HG03159 (cell line): ENCODE measurements at regions not wholly inside any gene's neighbourhood (a gene's known extent, or its start where the extent isn't known, plus 50 kb on each side); places are given as distances from the start of the nearest gene placed in this dataset.

Experiments
- ATAC-seq: cut with Tn5 transposase; IDR thresholded peaks from one replicate; pipeline ENCODE4 v1.9.1; 2021; ENCODE audit warnings: mild to moderate bottlenecking, moderate library complexity; ENCODE audit not compliant: unreplicated experiment

- ATAC-seq, result no peak
These were observed 114.0 kb downstream of the NSG2 start for GRCh38 chr5:174159327-174160114.

DNA sequence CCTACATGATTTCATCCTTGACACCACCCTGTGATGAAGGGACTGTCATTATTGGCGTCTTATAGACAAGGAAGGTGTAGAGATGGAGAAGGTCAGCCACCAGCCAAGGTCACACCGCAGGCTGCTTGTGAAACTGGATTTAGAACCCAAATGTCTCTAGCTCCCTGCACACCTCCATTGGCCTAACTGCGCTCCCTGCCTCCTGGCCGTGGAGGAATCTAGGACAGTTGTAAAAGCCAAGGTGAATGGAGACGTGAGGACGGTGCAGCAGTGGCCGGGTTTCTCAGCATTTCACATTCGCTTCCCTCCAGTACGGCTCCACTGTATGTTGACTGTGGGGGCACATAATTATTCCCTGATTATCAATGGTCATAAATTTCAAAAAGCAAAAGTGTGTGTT is 119.9 kb downstream of the NSG2 start:
- no peak for ATAC-seq

- no peak for ATAC-seq
These were observed 120.9 kb downstream of the NSG2 start for GRCh38 chr5:174166231-174167079.

GRCh38 chr5:174167080-174167910 is 121.8 kb downstream of the NSG2 start:
- no peak for ATAC-seq

DNA sequence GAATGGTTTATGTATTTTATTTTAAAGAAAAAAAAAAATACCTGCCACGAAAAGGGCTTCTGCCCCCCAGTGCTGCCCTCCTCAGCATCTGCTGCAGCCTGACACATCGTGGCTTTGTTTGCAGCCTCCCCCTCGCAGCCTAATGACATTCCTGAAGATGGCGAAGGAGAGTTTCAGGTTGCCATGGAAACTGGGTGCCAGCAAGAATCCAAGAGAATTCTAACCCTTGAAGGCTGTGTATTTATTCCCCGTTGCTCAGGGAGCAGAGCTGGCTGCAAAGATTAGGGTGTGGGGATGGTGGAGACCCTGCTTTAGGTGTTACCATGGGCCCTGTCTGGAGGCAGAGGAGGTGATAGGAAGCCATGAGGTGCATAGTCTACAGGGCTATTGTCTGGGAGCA is 126.6 kb downstream of the NSG2 start:
- ATAC-seq, result no peak

DNA sequence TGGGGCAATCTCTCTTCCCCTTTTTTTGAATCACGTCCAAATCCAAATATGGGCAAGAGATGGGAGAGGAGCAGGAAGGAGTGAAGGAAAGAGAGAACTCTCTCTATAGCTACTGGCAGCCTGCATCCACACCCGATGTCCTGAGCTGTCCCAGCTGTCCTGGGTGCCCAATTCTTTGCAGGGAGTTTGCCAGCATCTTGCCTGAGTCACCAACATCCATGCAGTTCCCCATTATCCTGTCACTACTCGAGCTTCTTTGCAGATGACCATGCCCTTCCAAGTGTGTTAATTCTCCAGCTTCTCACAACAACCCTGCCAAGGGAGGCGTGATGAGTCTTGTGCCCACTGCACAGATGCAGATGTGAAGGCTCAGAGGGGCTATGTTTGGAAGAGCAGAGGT is 127.1 kb downstream of the NSG2 start:
- no peak for ATAC-seq

- no peak for ATAC-seq
These were observed 128.3 kb downstream of the NSG2 start for GRCh38 chr5:174173766-174174165.

- no peak for ATAC-seq
These were observed 130.3 kb downstream of the NSG2 start for GRCh38 chr5:174175716-174176268.

GRCh38 chr5:174176511-174176910 is 131.0 kb downstream of the NSG2 start:
- ATAC-seq, result no peak

DNA sequence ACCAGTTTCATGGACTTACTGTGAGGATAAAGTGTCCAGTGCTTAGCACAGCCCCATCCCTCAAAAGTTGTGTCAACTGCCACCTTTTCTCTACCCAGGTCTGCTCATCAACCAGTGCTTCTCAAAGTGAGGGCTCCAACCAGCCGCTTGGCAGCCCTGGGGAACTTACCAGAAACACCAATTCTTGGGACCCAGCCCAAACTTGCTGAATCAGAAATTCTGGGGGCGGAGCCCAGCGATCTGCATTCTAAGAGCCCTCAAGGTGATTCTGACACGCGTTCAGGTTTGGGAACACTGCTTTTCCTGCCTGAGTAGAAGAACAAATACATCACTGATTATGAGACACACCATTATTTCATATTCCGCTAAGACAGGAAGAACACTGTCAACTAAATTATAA is 132.0 kb downstream of the NSG2 start:
- no peak for ATAC-seq

- ATAC-seq, result no peak
These were observed 132.6 kb downstream of the NSG2 start for GRCh38 chr5:174177976-174178605.

DNA sequence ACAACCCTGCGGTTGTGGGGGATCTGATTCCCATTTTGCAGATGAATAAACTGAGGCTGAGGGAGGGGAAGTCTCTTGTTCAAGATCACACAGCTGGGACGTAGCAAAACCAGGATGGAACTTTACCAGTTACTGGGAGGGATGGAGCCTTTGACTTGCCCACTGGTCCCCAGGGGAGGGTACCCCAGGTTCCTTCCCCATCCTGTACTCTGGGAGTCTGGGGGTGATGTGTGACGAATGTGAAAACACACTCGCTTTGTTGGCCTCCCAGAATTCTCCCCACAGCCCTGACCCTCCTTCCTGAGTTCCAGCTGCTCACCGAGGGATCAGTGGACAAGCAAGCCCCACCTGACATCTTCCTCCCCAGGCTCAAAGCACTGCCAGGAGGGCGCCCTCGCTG is 135.1 kb downstream of the NSG2 start:
- no peak for ATAC-seq

DNA sequence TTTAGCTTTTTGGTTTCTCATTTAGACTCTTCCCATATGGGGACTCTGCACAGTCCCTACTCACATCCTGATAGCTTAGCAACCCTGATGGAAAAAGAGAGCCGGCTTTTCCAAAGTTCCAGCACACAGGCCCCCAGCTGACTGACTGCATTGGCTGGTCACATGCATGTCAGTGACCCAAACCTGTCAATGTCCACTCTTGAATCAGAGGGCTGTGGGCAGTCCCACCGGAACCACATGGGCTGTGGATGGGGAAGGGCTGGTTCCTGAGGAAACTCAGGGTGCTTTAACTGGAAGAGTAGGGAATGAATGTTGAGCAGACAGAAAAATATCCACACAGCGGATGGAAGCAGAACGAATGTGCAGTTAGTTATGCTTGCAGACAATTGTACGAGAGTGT is 136.6 kb downstream of the NSG2 start:
- ATAC-seq, result no peak

DNA sequence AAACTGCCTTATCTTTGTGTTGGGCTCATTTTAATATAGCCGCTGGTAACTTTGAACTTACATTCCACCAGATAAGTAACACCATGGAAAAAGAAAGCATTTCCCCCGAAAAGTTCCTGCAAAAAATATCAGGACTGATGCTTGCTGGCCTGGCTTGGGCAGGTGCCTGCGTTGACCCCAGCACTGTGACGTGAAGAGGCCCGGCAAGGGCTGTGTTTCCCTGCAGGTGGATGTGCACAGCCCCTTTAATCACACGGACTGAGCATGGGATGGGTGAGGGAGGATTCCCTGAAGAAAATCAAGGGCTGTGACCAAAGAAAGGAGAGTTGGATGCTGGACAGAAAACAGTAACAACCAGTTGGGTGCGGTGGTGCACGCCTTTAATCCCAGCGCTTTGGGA is 138.2 kb downstream of the NSG2 start:
- ATAC-seq, result no peak

GRCh38 chr5:174185506-174185905 is 140.0 kb downstream of the NSG2 start:
- no peak for ATAC-seq

GRCh38 chr5:174186096-174186695 is 140.7 kb downstream of the NSG2 start:
- no peak for ATAC-seq

- ATAC-seq, result no peak
These were observed 141.5 kb downstream of the NSG2 start for GRCh38 chr5:174187001-174187400.

DNA sequence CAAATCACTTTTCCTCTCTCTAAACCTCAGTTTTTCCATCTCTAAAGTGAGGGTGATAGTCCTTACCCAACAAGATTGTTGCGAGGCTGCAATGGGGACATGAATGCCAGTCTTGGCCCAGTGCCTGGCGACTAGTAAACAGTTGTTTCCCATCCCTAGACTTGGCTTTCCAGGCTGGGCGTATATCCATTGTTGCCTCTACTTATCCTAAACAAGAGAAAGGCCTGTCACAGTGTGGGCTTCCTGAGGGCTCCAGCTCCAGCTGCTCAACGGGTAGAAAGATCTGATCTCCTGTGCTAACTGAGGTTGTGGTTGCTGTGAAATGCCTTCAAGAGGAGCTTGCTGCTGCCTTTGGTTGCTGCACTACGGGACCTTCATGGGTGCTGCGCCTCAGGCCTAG is 142.0 kb downstream of the NSG2 start:
- no peak for ATAC-seq

DNA sequence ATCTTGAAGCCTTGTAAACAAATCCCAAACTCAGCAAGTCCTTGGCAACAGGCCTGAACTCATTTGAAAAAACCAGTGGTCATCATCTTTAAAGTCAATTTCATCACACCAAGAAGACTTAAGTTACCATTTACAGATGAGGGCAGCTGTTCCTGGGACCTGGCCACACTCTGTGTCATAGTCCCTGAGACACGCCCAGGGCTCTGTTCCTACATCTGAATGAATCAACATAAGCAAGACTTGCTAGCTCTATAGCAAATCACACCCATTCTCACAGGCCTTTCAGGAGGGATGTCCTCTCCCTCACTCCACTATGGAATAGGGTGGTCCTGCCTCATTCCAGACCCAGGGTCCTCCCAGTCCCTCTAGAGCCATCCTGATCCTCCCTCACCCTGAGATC is 142.8 kb downstream of the NSG2 start:
- ATAC-seq, result no peak
